ENCODE measurements at regions not wholly inside any gene's neighbourhood (a gene's known extent, or its start where the extent isn't known, plus 50 kb on each side); places are given as distances from the start of the nearest gene placed in this dataset.

- TF ChIP-seq ZNF180 (CRISPR knock-in tag; IDR thresholded peaks at IDR 0.05; ENCODE audit: borderline replicate concordance, low read depth) (no peak), IKZF4 (CRISPR knock-in tag; IDR thresholded peaks at IDR 0.05; ENCODE audit: borderline replicate concordance, low read depth, not compliant biosample characterization) (no peak), ZNF432 (CRISPR knock-in tag; IDR thresholded peaks at IDR 0.05; ENCODE audit: borderline replicate concordance) (no peak), ZNF224 (CRISPR knock-in tag; IDR thresholded peaks at IDR 0.05) (no peak), NR0B2 (CRISPR knock-in tag; IDR thresholded peaks at IDR 0.05) (no peak)
These were observed 225.0 kb upstream of the HS6ST1 start (continued) for GRCh38 chr2:128543646-128544045.

- POLR2A ChIA-PET: no interaction called here
- H3K36me3 ChIP-seq (replicated peaks in 1 of 2; ENCODE audit: control insufficient read depth in 1 of 2, insufficient read depth in 2 of 2, low read length in 2 of 2): no peaks in the 10 kb centered on the region
- FAIRE-seq (no peak), DNase-seq (ENCODE audit: low spot score) (no peak), ATAC-seq (no peak; the same call in 2 of the 3 replicates)
- intact Hi-C loops (cut with micrococcal nuclease; ENCODE audit: unreplicated experiment) (no loop called here), in situ Hi-C loops (cut with HindIII; ENCODE audit: extremely low pct_ligation_motif_present, low pct_unique_long_range_greater_than_20kb) (no loop called here)
- no TSS peak for BruUV-seq (replicated peaks)
- no peak overlapping the region for H2AFZ ChIP-seq (ENCODE audit: low read length)
- H3K79me2 ChIP-seq (ENCODE audit: insufficient read depth, low read length): no peaks in the 10 kb centered on the region
- 51% methylated on average over 16 of the region's 16 CpGs for WGBS (ENCODE audit: low lambda C conversion rate)
- no peak overlapping the region for H3K27ac ChIP-seq (ENCODE audit: extremely low read length, insufficient read depth, low read length)
- no peak overlapping the region for H3K9ac ChIP-seq (ENCODE audit: insufficient read depth, low read depth, low read length)
- no peak overlapping the region for H3K4me2 ChIP-seq (ENCODE audit: low read depth, low read length)
- no peaks in the 10 kb centered on the region for H3K4me1 ChIP-seq (ENCODE audit: insufficient read depth, low read length)
- no peak overlapping the region for H3K4me3 ChIP-seq (replicated peaks in 1 of 3; ENCODE audit: insufficient read depth in 1 of 3, low read depth in 2 of 3, low read length in 3 of 3)
- H3K27me3 ChIP-seq (ENCODE audit: control insufficient read depth in 1 of 2, insufficient read depth in 2 of 2, low read length in 2 of 2): peaks cover 0 to 10% of the 10 kb centered on the region in 2 experiments; a peak in 2 of 5 replicates
- H3K9me3 ChIP-seq (ENCODE audit: low read length): no peaks in the 10 kb centered on the region
- CTCF ChIA-PET (ENCODE audit: low intra/inter-chr PET ratio, low total read pairs): no interaction called here
- H4K20me1 ChIP-seq (ENCODE audit: insufficient read depth, low read length): no peaks in the 10 kb centered on the region
- TF ChIP-seq GRHL1 (CRISPR knock-in tag; conservative IDR thresholded peaks at IDR 0.05): no peak
- no peak for TF ChIP-seq ZNF740 (CRISPR knock-in tag; IDR thresholded peaks at IDR 0.05)
- TF ChIP-seq MAFF (IDR thresholded peaks at IDR 0.05; ENCODE audit: low read depth, low read length): 0 out of 2 replicates have a peak, but pooled peaks have one; percentile 15
- no peak for TF ChIP-seq ZNF644 (CRISPR knock-in tag; IDR thresholded peaks at IDR 0.05; ENCODE audit: low read depth)
- no peak for TF ChIP-seq IRX3 (CRISPR knock-in tag; IDR thresholded peaks at IDR 0.05; ENCODE audit: borderline replicate concordance, low read depth)
- TF ChIP-seq DMAP1 (CRISPR knock-in tag; IDR thresholded peaks at IDR 0.05): no peak
- TF ChIP-seq MAFK (conservative IDR thresholded peaks at IDR 0.05 in 1 of 2, IDR thresholded peaks at IDR 0.05 in 1 of 2; ENCODE audit: low read length in 2 of 2): peak; percentile 8 to 59; a peak in 2 of 4 replicates
- no peak for TF ChIP-seq ZNF326 (CRISPR knock-in tag; IDR thresholded peaks at IDR 0.05; ENCODE audit: borderline replicate concordance)
- TF ChIP-seq ZBTB39 (CRISPR knock-in tag; IDR thresholded peaks at IDR 0.05): no peak
- no peak for TF ChIP-seq TRAFD1 (CRISPR knock-in tag; IDR thresholded peaks at IDR 0.05; ENCODE audit: borderline replicate concordance)
These were observed 225.8 kb upstream of the HS6ST1 start for GRCh38 chr2:128544321-128545037.
